MM.1S (cell line): ENCODE measurements at regions not wholly inside any gene's neighbourhood (a gene's known extent, or its start where the extent isn't known, plus 50 kb on each side); places are given as distances from the start of the nearest gene placed in this dataset.

ENCODE experiments used
- DNase-seq: peaks from one replicate; pipeline ENCODE4 v3.0.0-alpha.2; 2015
- H2AFZ ChIP-seq: fragments of 300-600 bp; sonication (generic); 2 replicates; pipeline ENCODE4 v1.6.0; 2016; ENCODE audit warnings: antibody characterized with exemption, low read length
- H3F3A ChIP-seq: fragments of 300-600 bp; sonication (generic); 2 replicates; pipeline ENCODE4 v1.6.1; 2016; ENCODE audit warnings: mild to moderate bottlenecking, antibody characterized with exemption, low read length, moderate library complexity, mixed read lengths; ENCODE audit not compliant: insufficient read depth
- H3K27ac ChIP-seq: fragments of 300-600 bp; sonication (generic); 2 replicates; pipeline ENCODE4 v1.5.1; 2016; ENCODE audit warnings: mild to moderate bottlenecking, low read length
- H3K27me3 ChIP-seq: fragments of 300-600 bp; sonication (generic); replicated peaks from 2 replicates; pipeline ENCODE4 v1.6.0; 2016; ENCODE audit warnings: low read length; ENCODE audit not compliant: insufficient read depth
- H3K36me3 ChIP-seq: fragments of 300-600 bp; sonication (generic); replicated peaks from 2 replicates; pipeline ENCODE4 v1.6.1; 2016; ENCODE audit warnings: mild to moderate bottlenecking, low read length, mixed read lengths; ENCODE audit not compliant: insufficient read depth
- H3K4me1 ChIP-seq: fragments of 300-600 bp; sonication (generic); 2 replicates; pipeline ENCODE4 v1.6.1; 2016; ENCODE audit warnings: low read length, mixed read lengths
- H3K4me2 ChIP-seq: fragments of 300-600 bp; sonication (generic); 2 replicates; pipeline ENCODE4 v1.6.0; 2016; ENCODE audit warnings: low read depth, low read length
- H3K4me3 ChIP-seq: fragments of 300-600 bp; sonication (generic); 2 replicates; pipeline ENCODE4 v1.5.1; 2016; ENCODE audit warnings: low read length, mixed read lengths
- H3K79me2 ChIP-seq: fragments of 300-600 bp; sonication (generic); 2 replicates; pipeline ENCODE4 v1.6.1; 2016; ENCODE audit warnings: mixed run types, low read length, mixed read lengths
- H3K9ac ChIP-seq: fragments of 300-600 bp; sonication (generic); 2 replicates; pipeline ENCODE4 v1.6.1; 2016; ENCODE audit warnings: low read length, mixed read lengths
- H3K9me2 ChIP-seq: fragments of 300-600 bp; sonication (generic); replicated peaks from 2 replicates; pipeline ENCODE4 v1.6.1; 2016; ENCODE audit warnings: mild to moderate bottlenecking, low read length, mixed read lengths; ENCODE audit not compliant: insufficient read depth
- H3K9me3 ChIP-seq: fragments of 300-600 bp; sonication (generic); replicated peaks from 2 replicates; pipeline ENCODE4 v1.6.1; 2016; ENCODE audit warnings: mild to moderate bottlenecking, low read length, mixed read lengths; ENCODE audit not compliant: insufficient read depth
- H4K20me1 ChIP-seq: fragments of 300-600 bp; sonication (generic); 2 replicates; pipeline ENCODE4 v1.6.1; 2016; ENCODE audit warnings: mild to moderate bottlenecking, low read length, moderate library complexity, mixed read lengths; ENCODE audit not compliant: insufficient read depth
- CTCF ChIP-seq: fragments of 300-600 bp; sonication (generic); IDR thresholded peaks from 2 replicates; pipeline ENCODE4 v1.5.1; 2016; ENCODE audit warnings: antibody characterized with exemption, low read length, mixed read lengths
- EZH2 ChIP-seq: fragments of 300-600 bp; sonication (generic); optimal IDR thresholded peaks from 2 replicates; pipeline ENCODE3; 2017; ENCODE audit warnings: low read depth, mild to moderate bottlenecking, antibody characterized with exemption, low read length, mixed read lengths
- EZH2phosphoT487 ChIP-seq: fragments of 300-600 bp; sonication (generic); IDR thresholded peaks from 2 replicates; pipeline ENCODE4 v1.6.1; 2018; ENCODE audit warnings: antibody characterized with exemption, low read length

GRCh38 chr13:86185636-86186035 lies 386.4 kb upstream of the SLITRK6 start:
- no peak overlapping the region for H2AFZ ChIP-seq
- H3K4me3 ChIP-seq, result no peak overlapping the region
- TF ChIP-seq EZH2phosphoT487 (no peak), EZH2 (no peak), CTCF (no peak)
- no peak for DNase-seq
- H3K9me2 ChIP-seq, result no peaks in the 10 kb centered on the region
- no peaks in the 10 kb centered on the region for H3K27me3 ChIP-seq
- H3K4me1 ChIP-seq, result no peaks in the 10 kb centered on the region
- no peak overlapping the region for H3K9ac ChIP-seq
- no peaks in the 10 kb centered on the region for H3F3A ChIP-seq
- H3K4me2 ChIP-seq, result no peak overlapping the region
- no peaks in the 10 kb centered on the region for H4K20me1 ChIP-seq
- no peaks in the 10 kb centered on the region for H3K9me3 ChIP-seq
- no peaks in the 10 kb centered on the region for H3K79me2 ChIP-seq
- no peak overlapping the region for H3K27ac ChIP-seq
- no peaks in the 10 kb centered on the region for H3K36me3 ChIP-seq

DNA sequence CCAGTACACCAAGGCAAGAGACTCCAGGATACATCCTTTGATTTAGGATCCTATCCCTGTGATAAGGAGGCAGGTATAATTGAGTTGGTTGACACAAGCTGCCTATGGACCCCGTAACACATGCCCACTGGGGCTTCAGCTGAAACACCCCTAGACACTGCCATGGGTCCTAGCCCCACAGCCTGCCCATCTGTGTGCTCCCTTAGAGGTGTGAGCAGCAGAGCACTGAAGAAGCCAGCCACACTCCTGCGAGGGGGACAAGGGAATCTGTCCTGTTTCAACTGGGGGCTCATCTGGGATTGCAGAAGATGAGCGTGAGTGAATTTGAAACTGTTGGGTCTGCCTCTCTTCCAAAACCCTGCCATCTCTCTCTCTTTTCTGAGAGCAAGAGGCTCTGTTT lies 385.9 kb upstream of the SLITRK6 start:
- H3K4me3 ChIP-seq, result no peak overlapping the region
- no peaks in the 10 kb centered on the region for H3K27me3 ChIP-seq
- H3K4me1 ChIP-seq, result no peaks in the 10 kb centered on the region
- no peaks in the 10 kb centered on the region for H3F3A ChIP-seq
- H3K79me2 ChIP-seq, result no peaks in the 10 kb centered on the region
- no peaks in the 10 kb centered on the region for H3K36me3 ChIP-seq
- H2AFZ ChIP-seq, result no peak overlapping the region
- no peak overlapping the region for H3K4me2 ChIP-seq
- H3K27ac ChIP-seq, result no peak overlapping the region
- no peaks in the 10 kb centered on the region for H3K9me3 ChIP-seq
- no peaks in the 10 kb centered on the region for H3K9me2 ChIP-seq
- DNase-seq, result no peak
- no peaks in the 10 kb centered on the region for H4K20me1 ChIP-seq
- H3K9ac ChIP-seq, result no peak overlapping the region
- TF ChIP-seq EZH2phosphoT487, result no peak
- TF ChIP-seq CTCF, result no peak
- TF ChIP-seq EZH2, result no peak

- H3K4me2 ChIP-seq, result no peak overlapping the region
- DNase-seq, result no peak
- no peaks in the 10 kb centered on the region for H3K36me3 ChIP-seq
- no peak overlapping the region for H3K4me3 ChIP-seq
- no peaks in the 10 kb centered on the region for H3K27me3 ChIP-seq
- no peaks in the 10 kb centered on the region for H3F3A ChIP-seq
- TF ChIP-seq CTCF (no peak), EZH2phosphoT487 (no peak), EZH2 (no peak)
- no peak overlapping the region for H2AFZ ChIP-seq
- H3K9me2 ChIP-seq, result no peaks in the 10 kb centered on the region
- H3K79me2 ChIP-seq, result no peaks in the 10 kb centered on the region
- no peaks in the 10 kb centered on the region for H4K20me1 ChIP-seq
- no peak overlapping the region for H3K27ac ChIP-seq
- no peaks in the 10 kb centered on the region for H3K9me3 ChIP-seq
- H3K4me1 ChIP-seq, result no peaks in the 10 kb centered on the region
- no peak overlapping the region for H3K9ac ChIP-seq
Measured at GRCh38 chr13:86174622-86175021, 375.4 kb upstream of the SLITRK6 start.
